MG63 (cell line): ENCODE measurements at regions not wholly inside any gene's neighbourhood (a gene's known extent, or its start where the extent isn't known, plus 50 kb on each side); places are given as distances from the start of the nearest gene placed in this dataset.

Source experiments
- DNase-seq: peaks from one replicate; pipeline ENCODE4 v3.0.0-alpha.2; 2020
- H3K27me3 ChIP-seq: fragments of 250-450 bp; sonication (Bioruptor Pico); 2 replicates; pipeline ENCODE4 v1.5.1; 2020; ENCODE audit warnings: mild to moderate bottlenecking, moderate library complexity
- H3K36me3 ChIP-seq: fragments of 250-450 bp; sonication (Bioruptor Pico); 2 replicates; pipeline ENCODE4 v1.5.1; 2020; ENCODE audit warnings: mild to moderate bottlenecking, moderate library complexity
- H3K4me3 ChIP-seq: fragments of 250-450 bp; sonication (Bioruptor Pico); 2 replicates; pipeline ENCODE4 v1.5.1; 2020; ENCODE audit warnings: mild to moderate bottlenecking, moderate library complexity
- H3K9me3 ChIP-seq: fragments of 250-450 bp; sonication (Bioruptor Pico); 2 replicates; pipeline ENCODE4 v1.5.1; 2020; ENCODE audit warnings: mild to moderate bottlenecking, moderate library complexity

- Histone ChIP-seq H3K9me3 (no peaks in the 10 kb centered on the region), H3K4me3 (no peak overlapping the region), H3K27me3 (no peaks in the 10 kb centered on the region), H3K36me3 (no peaks in the 10 kb centered on the region)
- no peak for DNase-seq
Measured at GRCh38 chr2:14355102-14355501, 277.4 kb upstream of the LRATD1 start.

- H3K27me3 ChIP-seq, result no peaks in the 10 kb centered on the region
- no peaks in the 10 kb centered on the region for H3K36me3 ChIP-seq
- H3K9me3 ChIP-seq, result no peaks in the 10 kb centered on the region
- no peak for DNase-seq
- no peak overlapping the region for H3K4me3 ChIP-seq
Measured at GRCh38 chr2:14358339-14358738, 274.2 kb upstream of the LRATD1 start.

GRCh38 chr2:14358774-14359173, 273.7 kb upstream of the LRATD1 start:
- H3K4me3 ChIP-seq, result no peak overlapping the region
- H3K27me3 ChIP-seq, result no peaks in the 10 kb centered on the region
- no peaks in the 10 kb centered on the region for H3K36me3 ChIP-seq
- DNase-seq, result no peak
- no peaks in the 10 kb centered on the region for H3K9me3 ChIP-seq

GRCh38 chr2:14363137-14363536, 269.4 kb upstream of the LRATD1 start:
- Histone ChIP-seq H3K27me3 (no peaks in the 10 kb centered on the region), H3K9me3 (no peaks in the 10 kb centered on the region), H3K4me3 (no peak overlapping the region), H3K36me3 (no peaks in the 10 kb centered on the region)
- DNase-seq, result no peak

GRCh38 chr2:14363976-14364375, 268.5 kb upstream of the LRATD1 start:
- Histone ChIP-seq H3K9me3 (no peaks in the 10 kb centered on the region), H3K27me3 (no peaks in the 10 kb centered on the region), H3K4me3 (no peak overlapping the region), H3K36me3 (no peaks in the 10 kb centered on the region)
- DNase-seq, result no peak

- Histone ChIP-seq H3K36me3 (no peaks in the 10 kb centered on the region), H3K27me3 (no peaks in the 10 kb centered on the region), H3K4me3 (no peak overlapping the region), H3K9me3 (no peaks in the 10 kb centered on the region)
- no peak for DNase-seq
Measured at GRCh38 chr2:14364471-14364870, 268.0 kb upstream of the LRATD1 start.

- Histone ChIP-seq H3K4me3 (no peak overlapping the region), H3K36me3 (no peaks in the 10 kb centered on the region), H3K9me3 (no peaks in the 10 kb centered on the region), H3K27me3 (no peaks in the 10 kb centered on the region)
- no peak for DNase-seq
Measured at GRCh38 chr2:14385043-14385442, 247.5 kb upstream of the LRATD1 start.

GRCh38 chr2:14387332-14387731, 245.2 kb upstream of the LRATD1 start:
- Histone ChIP-seq H3K9me3 (no peaks in the 10 kb centered on the region), H3K36me3 (no peaks in the 10 kb centered on the region), H3K4me3 (no peak overlapping the region), H3K27me3 (no peaks in the 10 kb centered on the region)
- DNase-seq, result no peak

GRCh38 chr2:14388724-14389123, 243.8 kb upstream of the LRATD1 start:
- H3K4me3 ChIP-seq, result no peak overlapping the region
- no peak for DNase-seq
- H3K9me3 ChIP-seq, result no peaks in the 10 kb centered on the region
- H3K36me3 ChIP-seq, result no peaks in the 10 kb centered on the region
- no peaks in the 10 kb centered on the region for H3K27me3 ChIP-seq

GRCh38 chr2:14396533-14397083, 235.9 kb upstream of the LRATD1 start:
- H3K36me3 ChIP-seq, result no peaks in the 10 kb centered on the region
- no peak overlapping the region for H3K4me3 ChIP-seq
- DNase-seq, result no peak
- H3K9me3 ChIP-seq, result no peaks in the 10 kb centered on the region
- no peaks in the 10 kb centered on the region for H3K27me3 ChIP-seq

GRCh38 chr2:14398641-14399040, 233.9 kb upstream of the LRATD1 start:
- no peak for DNase-seq
- H3K9me3 ChIP-seq, result no peaks in the 10 kb centered on the region
- no peaks in the 10 kb centered on the region for H3K27me3 ChIP-seq
- H3K36me3 ChIP-seq, result no peaks in the 10 kb centered on the region
- H3K4me3 ChIP-seq, result no peak overlapping the region

GRCh38 chr2:14401873-14402272, 230.6 kb upstream of the LRATD1 start:
- Histone ChIP-seq H3K27me3 (no peaks in the 10 kb centered on the region), H3K9me3 (no peaks in the 10 kb centered on the region), H3K4me3 (no peak overlapping the region), H3K36me3 (no peaks in the 10 kb centered on the region)
- no peak for DNase-seq

- no peak overlapping the region for H3K4me3 ChIP-seq
- no peaks in the 10 kb centered on the region for H3K27me3 ChIP-seq
- no peaks in the 10 kb centered on the region for H3K36me3 ChIP-seq
- H3K9me3 ChIP-seq, result no peaks in the 10 kb centered on the region
- no peak for DNase-seq
Measured at GRCh38 chr2:14408695-14409094, 223.8 kb upstream of the LRATD1 start.

- no peak for DNase-seq
- Histone ChIP-seq H3K27me3 (no peaks in the 10 kb centered on the region), H3K9me3 (no peaks in the 10 kb centered on the region), H3K36me3 (no peaks in the 10 kb centered on the region), H3K4me3 (no peak overlapping the region)
Measured at GRCh38 chr2:14417551-14417950, 215.0 kb upstream of the LRATD1 start.

GRCh38 chr2:14418115-14418514, 214.4 kb upstream of the LRATD1 start:
- Histone ChIP-seq H3K36me3 (no peaks in the 10 kb centered on the region), H3K4me3 (no peak overlapping the region), H3K27me3 (no peaks in the 10 kb centered on the region), H3K9me3 (no peaks in the 10 kb centered on the region)
- DNase-seq, result no peak

- no peak overlapping the region for H3K4me3 ChIP-seq
- peak; percentile 1 for DNase-seq
- no peaks in the 10 kb centered on the region for H3K9me3 ChIP-seq
- H3K36me3 ChIP-seq, result no peaks in the 10 kb centered on the region
- H3K27me3 ChIP-seq, result no peaks in the 10 kb centered on the region
Measured at GRCh38 chr2:14420851-14421250, 211.7 kb upstream of the LRATD1 start.

GRCh38 chr2:14422426-14422825, 210.1 kb upstream of the LRATD1 start:
- Histone ChIP-seq H3K27me3 (no peaks in the 10 kb centered on the region), H3K36me3 (no peaks in the 10 kb centered on the region), H3K9me3 (no peaks in the 10 kb centered on the region), H3K4me3 (no peak overlapping the region)
- no peak for DNase-seq

GRCh38 chr2:14423145-14423906, 209.2 kb upstream of the LRATD1 start:
- no peaks in the 10 kb centered on the region for H3K27me3 ChIP-seq
- H3K9me3 ChIP-seq, result no peaks in the 10 kb centered on the region
- no peak overlapping the region for H3K4me3 ChIP-seq
- DNase-seq, result no peak
- no peaks in the 10 kb centered on the region for H3K36me3 ChIP-seq
